Fibroblast of villous mesenchyme (primary cell): ENCODE measurements at regions not wholly inside any gene's neighbourhood (a gene's known extent, or its start where the extent isn't known, plus 50 kb on each side); places are given as distances from the start of the nearest gene placed in this dataset.

Experiments
- DNase-seq: peaks from one replicate; pipeline ENCODE4 v3.0.0-alpha.2; 2010; ENCODE audit warnings: low read depth
- H3K4me3 ChIP-seq: 2 replicates; pipeline ENCODE4 v1.5.1; 2011; ENCODE audit warnings: low read depth, mild to moderate bottlenecking, low read length
- TF ChIP-seq, protein P1 (sequence below): IDR thresholded peaks from 2 replicates; pipeline ENCODE4 v1.5.1; 2012; ENCODE audit warnings: low read depth, mild to moderate bottlenecking, low read length; ENCODE audit not compliant: insufficient read depth

DNA sequence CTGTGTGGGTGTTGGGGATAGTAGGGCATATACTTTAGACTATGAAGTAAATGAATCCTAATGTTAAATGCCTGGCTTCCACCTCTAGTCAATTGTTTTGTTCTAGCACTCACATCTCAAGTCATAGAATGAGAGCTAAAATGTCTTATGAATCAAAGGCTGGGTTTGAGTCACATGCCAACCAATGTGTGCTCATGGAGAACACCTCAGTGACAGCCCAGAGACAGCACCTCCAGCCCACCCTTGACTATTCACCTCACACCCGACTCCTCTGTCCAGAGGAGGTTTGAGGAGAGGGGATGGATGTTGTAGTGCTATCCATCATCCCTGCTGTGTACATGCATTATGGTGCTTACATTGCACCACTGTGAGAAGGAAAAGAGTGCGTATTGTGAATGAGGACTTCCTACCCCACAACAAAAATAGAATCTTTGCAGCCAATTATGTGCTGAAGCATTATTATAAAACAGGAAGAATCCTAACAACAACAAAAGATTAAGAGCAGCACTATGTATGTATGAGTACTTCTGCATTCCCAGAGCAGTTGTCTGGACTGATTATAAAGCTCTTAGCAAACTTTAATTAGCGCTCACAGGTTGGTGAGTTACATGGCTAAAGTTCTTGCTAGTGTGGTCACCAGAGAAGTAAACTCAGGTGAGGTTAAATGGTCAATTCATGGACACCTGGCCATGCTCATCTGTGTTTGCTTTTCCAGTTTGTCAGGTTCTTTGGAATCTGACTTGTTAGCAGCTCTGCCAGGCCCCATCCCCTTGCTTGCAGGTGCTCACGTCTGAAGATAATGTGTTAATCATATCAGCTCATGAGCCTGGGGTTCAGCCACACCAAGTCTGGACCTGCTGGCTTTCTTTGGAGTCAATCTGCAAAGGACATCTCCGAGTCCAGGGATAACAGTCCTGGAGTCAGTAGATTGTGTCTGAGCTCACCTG, 55.3 kb upstream of the NABP1 start:
- no peak for DNase-seq
- TF ChIP-seq, protein P1, sequence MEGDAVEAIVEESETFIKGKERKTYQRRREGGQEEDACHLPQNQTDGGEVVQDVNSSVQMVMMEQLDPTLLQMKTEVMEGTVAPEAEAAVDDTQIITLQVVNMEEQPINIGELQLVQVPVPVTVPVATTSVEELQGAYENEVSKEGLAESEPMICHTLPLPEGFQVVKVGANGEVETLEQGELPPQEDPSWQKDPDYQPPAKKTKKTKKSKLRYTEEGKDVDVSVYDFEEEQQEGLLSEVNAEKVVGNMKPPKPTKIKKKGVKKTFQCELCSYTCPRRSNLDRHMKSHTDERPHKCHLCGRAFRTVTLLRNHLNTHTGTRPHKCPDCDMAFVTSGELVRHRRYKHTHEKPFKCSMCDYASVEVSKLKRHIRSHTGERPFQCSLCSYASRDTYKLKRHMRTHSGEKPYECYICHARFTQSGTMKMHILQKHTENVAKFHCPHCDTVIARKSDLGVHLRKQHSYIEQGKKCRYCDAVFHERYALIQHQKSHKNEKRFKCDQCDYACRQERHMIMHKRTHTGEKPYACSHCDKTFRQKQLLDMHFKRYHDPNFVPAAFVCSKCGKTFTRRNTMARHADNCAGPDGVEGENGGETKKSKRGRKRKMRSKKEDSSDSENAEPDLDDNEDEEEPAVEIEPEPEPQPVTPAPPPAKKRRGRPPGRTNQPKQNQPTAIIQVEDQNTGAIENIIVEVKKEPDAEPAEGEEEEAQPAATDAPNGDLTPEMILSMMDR = no peak
- H3K4me3 ChIP-seq = no peak overlapping the region

- no peak overlapping the region for H3K4me3 ChIP-seq
- peak; percentile 32 for DNase-seq
- TF ChIP-seq, protein P1 = no peak
Observed at GRCh38 chr2:191625016-191625415, 52.9 kb upstream of the NABP1 start.

- H3K4me3 ChIP-seq = no peak overlapping the region
- TF ChIP-seq, protein P1 = no peak
- no peak for DNase-seq
Observed at GRCh38 chr2:191625446-191625845, 52.5 kb upstream of the NABP1 start.

DNA sequence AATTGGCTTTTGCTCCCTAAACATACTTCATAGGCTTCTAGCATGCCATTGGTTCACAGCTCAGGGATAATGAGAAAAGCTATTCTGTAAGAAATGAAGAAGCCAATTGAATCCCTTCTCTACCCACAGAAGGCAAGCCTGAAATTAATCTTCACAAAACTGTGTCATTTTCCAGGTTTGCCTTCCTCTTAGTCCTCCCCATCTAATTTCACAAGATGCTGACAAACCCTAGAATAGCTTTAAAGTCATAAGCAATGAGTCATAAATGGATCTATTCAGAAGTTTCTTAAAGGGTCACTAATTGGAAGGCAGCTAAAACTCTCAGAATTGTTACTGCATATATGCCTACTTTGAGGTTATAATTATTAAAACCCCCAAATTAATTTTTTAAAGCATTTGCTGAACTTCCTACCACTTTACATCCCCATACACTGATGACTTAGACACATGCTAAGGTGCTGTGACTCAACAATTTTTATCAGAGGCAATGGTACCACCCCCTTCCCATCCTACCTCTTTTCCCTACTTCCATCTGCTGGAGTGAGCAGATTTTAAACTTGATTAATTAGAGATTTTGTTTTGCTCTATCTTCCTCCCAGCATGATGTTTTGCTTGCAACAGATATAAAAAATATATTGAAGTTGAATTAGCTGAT, 51.3 kb upstream of the NABP1 start:
- TF ChIP-seq, protein P1 = no peak
- no peak for DNase-seq
- H3K4me3 ChIP-seq = no peak overlapping the region

DNA sequence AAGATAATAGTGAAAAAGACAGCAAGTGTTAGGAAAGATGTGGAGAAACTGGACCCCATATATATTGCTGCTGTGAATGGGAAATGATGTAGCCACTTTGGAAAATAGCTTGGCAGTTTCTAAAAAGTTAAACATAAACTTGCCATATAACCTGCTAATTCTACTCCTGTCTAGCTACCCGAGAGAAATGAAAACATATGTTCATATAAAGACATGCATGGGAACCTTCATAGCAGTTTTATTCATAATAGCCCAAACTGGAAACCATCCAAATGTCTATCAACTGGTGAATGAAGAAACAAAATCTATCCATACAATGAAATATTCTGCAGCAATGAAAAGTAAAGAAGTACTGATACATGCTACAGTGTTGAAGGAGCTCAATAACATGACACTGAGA, 50.4 kb upstream of the NABP1 start:
- no peak for DNase-seq
- H3K4me3 ChIP-seq = no peak overlapping the region
- TF ChIP-seq, protein P1 = no peak
